Endodermal cell (in vitro differentiated cells): ENCODE measurements at regions not wholly inside any gene's neighbourhood (a gene's known extent, or its start where the extent isn't known, plus 50 kb on each side); places are given as distances from the start of the nearest gene placed in this dataset.
"Not testable (repeated sequence)": the region's sequence is repeated elsewhere in the genome, so short reads cannot be mapped to it uniquely, and the experiment has no call there.

Experiments
- DNase-seq: peaks from one replicate; pipeline ENCODE4 v3.0.0-alpha.2; 2017
- H3K27ac ChIP-seq: 2 replicates; pipeline ENCODE4 v1.5.1; 2013; ENCODE audit warnings: mild to moderate bottlenecking, low read depth, low read length, moderate library complexity
- H3K27me3 ChIP-seq: 2 replicates; pipeline ENCODE4 v1.6.1; 2013; ENCODE audit warnings: mild to moderate bottlenecking, low read length, moderate library complexity; ENCODE audit not compliant: insufficient read depth, control insufficient read depth, poor library complexity, severe bottlenecking
- H3K36me3 ChIP-seq: 2 replicates; pipeline ENCODE4 v1.7.0; 2013; ENCODE audit warnings: mild to moderate bottlenecking, low read length, moderate library complexity; ENCODE audit not compliant: control insufficient read depth, insufficient read depth
- H3K4me1 ChIP-seq: one replicate; pipeline ENCODE4 v1.7.0; 2013; ENCODE audit warnings: low read length; ENCODE audit not compliant: control insufficient read depth, insufficient read depth
- H3K4me3 ChIP-seq: 2 replicates; pipeline ENCODE4 v1.5.1; 2013; ENCODE audit warnings: mild to moderate bottlenecking, low read length, moderate library complexity
- H3K9ac ChIP-seq: 2 replicates; pipeline ENCODE4 v1.6.1; 2013; ENCODE audit warnings: mild to moderate bottlenecking, low read length, moderate library complexity; ENCODE audit not compliant: poor library complexity, severe bottlenecking; ENCODE audit errors: extremely low read depth
- H3K9me3 ChIP-seq: 2 replicates; pipeline ENCODE4 v1.6.1; 2013; ENCODE audit warnings: mild to moderate bottlenecking, low read length, moderate library complexity; ENCODE audit not compliant: control insufficient read depth
- H3K27ac Mint-ChIP-seq: 2 replicates; pipeline ENCODE4 v1.8.0; 2020; ENCODE audit warnings: mixed read lengths
- H3K27me3 Mint-ChIP-seq: 2 replicates; pipeline ENCODE4 v1.8.0; 2021; ENCODE audit warnings: mild to moderate bottlenecking, mixed read lengths; ENCODE audit not compliant: insufficient read depth
- H3K36me3 Mint-ChIP-seq: 2 replicates; pipeline ENCODE4 v1.8.0; 2020; ENCODE audit warnings: low read depth, mixed read lengths
- H3K4me1 Mint-ChIP-seq: 2 replicates; pipeline ENCODE4 v1.8.0; 2020; ENCODE audit warnings: mixed read lengths
- H3K4me3 Mint-ChIP-seq: 2 replicates; pipeline ENCODE4 v1.8.0; 2020; ENCODE audit warnings: mild to moderate bottlenecking, moderate library complexity, mixed read lengths
- H3K9me3 Mint-ChIP-seq: 2 replicates; pipeline ENCODE4 v1.8.0; 2020; ENCODE audit warnings: mild to moderate bottlenecking, mixed read lengths
- CTCF ChIP-seq: fragments of 200-600 bp; sonication (generic); conservative IDR thresholded peaks from 2 replicates; pipeline ENCODE4 v1.5.0; 2021; ENCODE audit warnings: antibody characterized with exemption, mild to moderate bottlenecking
- WGBS, 2 experiments: methylation state at CpG; one replicate each; pipeline versions ENCODE4 v1.1.5 to v1.1.7; 2013; ENCODE audit warnings: missing lambda C conversion rate in 2 of 2, mixed read lengths in 1 of 2; ENCODE audit not compliant: insufficient coverage in 1 of 2, insufficient read length in 1 of 2; 5-methylcytosine and 5-hydroxymethylcytosine counted together

- no peaks in the 10 kb centered on the region for H3K4me1 ChIP-seq
- no peak for TF ChIP-seq CTCF
- no peaks in the 10 kb centered on the region for H3K9me3 Mint-ChIP-seq
Observed at GRCh38 chr15:77897896-77898406, 179.6 kb downstream of the TBC1D2B start.

GRCh38 chr15:77897113-77897895 is 180.2 kb downstream of the TBC1D2B start:
- H3K27ac Mint-ChIP-seq, H3K4me3 ChIP-seq, H3K9me3 Mint-ChIP-seq, H3K27ac ChIP-seq, H3K4me1 Mint-ChIP-seq, DNase-seq, H3K9ac ChIP-seq, H3K27me3 ChIP-seq, H3K4me1 ChIP-seq, H3K36me3 Mint-ChIP-seq, H3K36me3 ChIP-seq, H3K4me3 Mint-ChIP-seq, H3K9me3 ChIP-seq, H3K27me3 Mint-ChIP-seq: not testable (repeated sequence)
- 93% methylated on average over 31 to 35 of the region's 37 CpGs for WGBS, 2 experiments

More at GRCh38 chr15:77897896-77898406, 179.6 kb downstream of the TBC1D2B start:
- no peak overlapping the region for H3K4me3 Mint-ChIP-seq
- H3K4me3 ChIP-seq = no peak overlapping the region
- no peak overlapping the region for H3K9ac ChIP-seq
- no peak overlapping the region for H3K27ac Mint-ChIP-seq
- no peaks in the 10 kb centered on the region for H3K36me3 ChIP-seq
- WGBS, 2 experiments = 90 to 94% methylated on average over 7 to 12 of the region's 12 CpGs
- no peaks in the 10 kb centered on the region for H3K36me3 Mint-ChIP-seq
- no peaks in the 10 kb centered on the region for H3K9me3 ChIP-seq
- DNase-seq = no peak
- H3K4me1 Mint-ChIP-seq = no peaks in the 10 kb centered on the region
- H3K27ac ChIP-seq = no peak overlapping the region
- H3K27me3 ChIP-seq = no peaks in the 10 kb centered on the region
- peaks cover 3% of the 10 kb centered on the region for H3K27me3 Mint-ChIP-seq

- H3K27ac Mint-ChIP-seq, DNase-seq, H3K9ac ChIP-seq, H3K4me1 ChIP-seq, H3K36me3 Mint-ChIP-seq, H3K4me1 Mint-ChIP-seq, H3K4me3 Mint-ChIP-seq, H3K36me3 ChIP-seq, H3K9me3 ChIP-seq, H3K4me3 ChIP-seq, H3K9me3 Mint-ChIP-seq, H3K27me3 Mint-ChIP-seq, H3K27me3 ChIP-seq, H3K27ac ChIP-seq: not testable (repeated sequence)
- 91% methylated on average over 27 of the region's 32 CpGs; no CpG with 5 or more reads in 1 of the 2 experiments for WGBS, 2 experiments
Observed at GRCh38 chr15:77896147-77897112, 181.1 kb downstream of the TBC1D2B start.

GRCh38 chr15:77895742-77896141 is 181.8 kb downstream of the TBC1D2B start:
- no peak for TF ChIP-seq CTCF
- Mint-ChIP-seq H3K36me3 (no peaks in the 10 kb centered on the region), H3K27ac (no peak overlapping the region), H3K4me1 (no peaks in the 10 kb centered on the region), H3K4me3 (no peak overlapping the region), H3K27me3 (peaks cover 3% of the 10 kb centered on the region), H3K9me3 (no peaks in the 10 kb centered on the region)
- Histone ChIP-seq H3K27ac (no peak overlapping the region), H3K27me3 (no peaks in the 10 kb centered on the region), H3K9me3 (no peaks in the 10 kb centered on the region), H3K4me1 (no peaks in the 10 kb centered on the region), H3K9ac (no peak overlapping the region), H3K36me3 (no peaks in the 10 kb centered on the region), H3K4me3 (no peak overlapping the region)
- DNase-seq = no peak
- 81 to 90% methylated on average over 2 of the region's 3 CpGs for WGBS, 2 experiments

GRCh38 chr15:77895145-77895544 is 182.4 kb downstream of the TBC1D2B start:
- DNase-seq, H3K9me3 Mint-ChIP-seq, H3K9me3 ChIP-seq, H3K27ac ChIP-seq, H3K4me1 Mint-ChIP-seq, H3K27me3 Mint-ChIP-seq, H3K9ac ChIP-seq, H3K27me3 ChIP-seq, H3K36me3 ChIP-seq, H3K4me1 ChIP-seq, H3K4me3 ChIP-seq, H3K27ac Mint-ChIP-seq, H3K36me3 Mint-ChIP-seq, H3K4me3 Mint-ChIP-seq: not testable (repeated sequence)
- WGBS, 2 experiments = 88 to 100% methylated on average over 1 to 4 of the region's 4 CpGs
